GM18951 (cell line): ENCODE measurements at regions not wholly inside any gene's neighbourhood (a gene's known extent, or its start where the extent isn't known, plus 50 kb on each side); places are given as distances from the start of the nearest gene placed in this dataset.

Experiments used
- POLR2A ChIP-seq: IDR thresholded peaks from 4 replicates; pipeline ENCODE4 v1.6.1; 2011; ENCODE audit warnings: mild to moderate bottlenecking; ENCODE audit not compliant: insufficient read length, insufficient read depth; ENCODE audit errors: extremely low read depth
- in situ Hi-C: fragments of 300-500 bp; cut with MboI; formaldehyde crosslinking; loops from one replicate; pipeline ENCODE4 v1.12.0; 2022; ENCODE audit warnings: low sequenced_read_pairs, mixed read lengths, inconsistent platforms; ENCODE audit not compliant: unreplicated experiment

DNA sequence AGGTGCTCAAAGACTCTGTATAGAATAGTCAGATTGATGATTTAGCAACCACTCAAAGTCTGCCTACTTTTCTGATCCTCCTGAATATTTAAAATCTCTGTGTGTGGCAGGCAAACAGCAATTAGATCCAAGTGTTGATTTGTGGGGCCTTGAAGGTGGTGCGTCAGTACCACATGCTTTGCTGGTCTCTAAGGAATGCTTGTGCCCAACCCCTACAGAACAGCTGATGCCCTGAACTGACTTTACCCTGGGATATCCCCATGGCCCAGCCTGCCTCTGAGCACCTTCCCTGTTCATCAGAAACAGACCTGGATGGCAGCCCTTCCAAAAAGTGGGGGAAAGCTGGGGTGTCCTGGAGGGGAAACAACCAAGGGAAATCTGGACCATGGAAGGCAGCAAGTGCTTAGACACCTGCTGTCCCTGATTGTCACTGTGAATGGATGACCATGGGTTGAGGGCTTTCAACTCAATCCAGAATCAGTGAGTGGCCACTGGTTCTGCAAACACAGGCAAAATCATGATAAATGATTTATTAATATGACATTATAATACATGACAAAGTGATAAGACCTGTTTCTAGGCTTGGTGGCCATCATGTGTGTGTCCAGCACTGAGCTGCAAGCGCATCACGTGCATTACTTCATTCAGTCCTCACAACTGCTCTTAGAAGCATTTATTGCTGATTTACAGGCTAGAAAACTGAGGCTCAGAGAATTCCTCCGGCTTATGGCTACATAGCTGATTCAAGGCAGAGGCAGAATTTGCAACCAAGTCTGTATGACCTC is 76.1 kb upstream of the TPM1 start:
- TF ChIP-seq POLR2A, result no peak
- in situ Hi-C loops, result no loop called here

DNA sequence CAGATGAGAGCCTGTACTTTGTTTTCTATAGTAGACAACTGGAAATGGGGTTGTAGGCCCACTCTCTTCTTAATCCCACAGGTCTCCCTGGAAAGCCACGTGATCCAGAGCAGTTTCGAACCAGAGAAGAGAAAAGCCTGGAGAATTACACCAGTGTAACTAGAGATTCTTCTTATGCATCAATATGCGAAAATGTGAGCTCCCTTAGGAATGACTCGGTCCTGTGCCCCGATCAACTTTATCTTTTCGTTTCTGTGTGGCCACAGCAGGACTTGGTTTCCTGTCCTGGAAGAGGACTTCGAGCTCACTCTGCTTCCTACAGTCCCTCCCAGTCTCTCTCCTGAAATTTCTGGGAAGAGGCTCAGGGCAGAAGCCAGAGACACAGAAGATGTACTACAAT is 73.8 kb upstream of the TPM1 start:
- in situ Hi-C loops, result no loop called here
- TF ChIP-seq POLR2A, result no peak

DNA sequence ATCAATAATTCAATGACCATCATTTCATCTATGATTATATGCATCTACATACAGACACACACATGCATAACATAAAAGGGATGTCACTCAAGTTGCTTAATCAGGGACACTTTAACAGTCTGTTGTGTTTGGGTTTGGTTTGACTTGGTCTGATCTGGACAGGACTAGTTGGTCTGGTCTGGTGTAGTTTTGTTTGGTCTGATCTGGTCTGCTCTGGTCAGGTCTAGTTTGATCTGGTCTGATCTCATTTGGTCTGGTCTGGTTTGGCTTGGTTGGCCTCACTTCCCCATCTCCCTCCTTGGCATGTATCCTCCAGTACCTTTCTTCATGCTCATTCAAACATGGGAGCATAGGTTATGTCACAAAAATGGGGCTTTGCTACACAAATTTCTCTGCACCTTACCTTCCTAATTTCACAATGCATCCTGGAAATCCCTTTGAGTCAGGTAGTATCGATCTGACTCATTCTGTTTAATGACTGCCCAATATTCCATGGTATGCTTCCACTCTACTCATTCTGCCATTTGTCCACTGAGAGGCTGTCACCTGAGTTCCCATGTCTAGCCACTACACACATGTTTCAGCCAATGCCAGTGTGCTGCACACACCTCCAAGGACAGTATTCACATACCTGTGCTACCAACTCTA is 73.0 kb upstream of the TPM1 start:
- in situ Hi-C loops, result no loop called here
- TF ChIP-seq POLR2A, result no peak

DNA sequence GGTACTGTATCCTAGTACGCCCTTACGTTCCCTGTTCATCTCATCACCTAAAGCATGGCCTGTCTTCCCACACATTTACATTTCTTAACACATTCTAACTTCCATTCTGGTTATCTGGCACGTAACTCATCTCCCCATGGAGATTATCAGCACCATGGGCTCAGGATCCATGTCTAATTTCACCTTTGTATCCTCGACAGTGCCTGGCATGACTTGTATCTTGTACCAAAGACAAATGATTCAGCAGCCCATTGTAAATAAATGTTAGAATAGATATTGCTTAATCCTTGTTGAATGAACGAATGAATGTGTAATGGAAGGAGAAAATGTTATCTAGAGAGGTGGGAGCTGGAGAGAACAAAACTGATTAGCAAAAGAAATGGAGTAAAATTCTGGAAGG is 69.7 kb upstream of the TPM1 start:
- no peak for TF ChIP-seq POLR2A
- in situ Hi-C loops, result no loop called here

DNA sequence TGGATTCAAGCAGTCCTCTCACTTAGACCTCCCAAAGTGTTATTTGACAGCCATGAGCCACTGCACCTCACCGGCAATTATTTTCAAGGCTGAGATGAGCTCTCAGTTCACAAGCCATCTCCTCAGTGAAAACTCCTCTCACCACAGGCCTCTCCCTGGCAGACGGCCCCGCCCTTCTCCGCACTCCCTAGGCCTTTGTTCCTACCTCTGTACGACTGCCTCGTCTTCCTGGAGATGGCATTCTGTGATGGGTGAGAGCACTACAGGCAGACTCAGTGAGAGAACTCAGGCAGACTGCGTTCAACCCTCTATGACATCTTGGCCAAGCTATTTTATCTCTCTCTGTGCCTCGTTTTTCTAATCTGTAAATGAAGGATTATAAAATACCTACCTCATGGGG is 67.0 kb upstream of the TPM1 start:
- in situ Hi-C loops, result no loop called here
- no peak for TF ChIP-seq POLR2A

DNA sequence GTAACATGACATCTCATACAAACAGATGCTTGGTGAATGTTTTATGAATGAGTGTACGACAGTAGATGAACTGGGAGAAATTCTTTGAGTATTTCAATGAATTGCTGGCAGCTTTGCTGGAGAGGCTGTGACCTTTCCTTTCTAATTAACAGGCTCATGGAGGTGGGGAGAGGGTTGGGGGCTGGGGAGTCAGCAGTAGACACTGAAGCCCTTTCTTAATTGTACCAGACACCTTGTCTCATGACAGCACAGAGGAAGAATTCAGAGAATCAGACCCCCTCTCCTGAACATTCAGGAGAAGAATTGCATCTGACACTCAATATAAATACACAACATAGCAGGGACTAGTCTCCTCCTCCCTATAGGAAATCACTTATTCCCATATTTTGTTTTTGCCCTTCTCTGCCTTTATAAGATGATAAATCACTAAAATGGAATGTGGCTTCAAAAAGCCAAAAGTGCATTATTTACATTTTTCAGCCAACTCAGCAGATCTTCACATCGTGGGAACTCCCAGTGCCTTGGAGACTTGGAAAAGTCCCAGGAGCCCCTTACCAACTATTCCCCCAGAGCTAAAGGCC is 66.2 kb upstream of the TPM1 start:
- TF ChIP-seq POLR2A, result no peak
- in situ Hi-C loops, result no loop called here

DNA sequence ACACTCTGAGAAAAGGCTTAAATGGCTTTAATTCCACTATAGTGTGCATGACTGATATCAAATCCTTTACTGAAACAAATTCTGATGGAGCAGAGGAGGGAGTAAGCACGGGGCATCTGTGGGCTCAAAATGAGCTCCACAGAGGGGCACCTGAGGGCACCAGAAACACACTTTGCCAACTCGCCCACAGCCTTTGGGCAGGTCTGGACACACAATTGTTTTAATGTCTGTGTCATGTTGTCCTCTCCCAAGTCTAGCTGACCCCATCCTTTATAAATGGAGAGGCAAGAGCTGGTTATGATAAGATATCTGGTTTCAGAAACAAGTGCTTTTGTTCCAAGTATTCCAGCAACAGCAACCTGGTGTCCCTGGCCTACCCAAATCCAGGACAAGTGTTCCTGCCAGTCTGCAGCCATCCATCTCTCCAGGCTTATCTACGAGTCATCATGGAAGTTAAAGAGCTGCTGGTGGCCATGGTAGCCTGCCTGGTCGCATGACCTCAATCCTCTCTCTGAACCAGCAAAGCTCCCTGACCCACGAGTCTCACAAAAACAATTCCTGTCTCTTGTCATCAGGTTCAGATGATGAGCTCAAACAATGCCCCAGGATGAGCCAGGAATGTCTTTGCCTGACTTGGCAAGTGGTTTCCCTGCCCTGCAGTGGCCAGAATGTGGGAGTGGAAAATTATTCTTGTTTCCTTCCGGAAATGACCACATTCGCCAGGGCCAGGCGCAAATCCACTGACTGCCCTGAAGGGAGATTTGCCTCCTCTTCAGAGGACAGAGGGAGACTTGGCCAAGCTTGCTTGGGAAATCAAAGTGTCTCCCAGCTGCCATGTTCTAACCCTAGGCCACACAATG is 64.4 kb upstream of the TPM1 start:
- TF ChIP-seq POLR2A, result no peak
- in situ Hi-C loops, result no loop called here

DNA sequence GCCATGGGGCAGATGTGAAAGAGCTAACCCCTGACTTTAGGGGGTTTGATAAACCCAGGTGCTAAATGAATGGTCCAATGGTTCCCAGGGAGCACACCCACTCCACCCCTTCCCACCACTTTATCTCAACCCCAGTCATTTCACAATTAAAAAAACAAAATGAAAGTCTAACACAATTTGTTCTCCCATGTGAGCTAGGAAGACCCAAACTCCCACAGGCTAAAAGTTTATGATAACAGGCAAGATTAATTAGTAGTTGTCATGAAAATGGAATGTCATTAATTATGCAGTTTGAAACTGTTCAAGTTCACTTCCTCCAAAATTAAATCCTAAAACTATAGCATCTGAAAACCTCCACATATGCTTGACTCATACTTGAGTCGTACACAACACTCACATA is 63.3 kb upstream of the TPM1 start:
- TF ChIP-seq POLR2A, result no peak
- in situ Hi-C loops, result no loop called here

DNA sequence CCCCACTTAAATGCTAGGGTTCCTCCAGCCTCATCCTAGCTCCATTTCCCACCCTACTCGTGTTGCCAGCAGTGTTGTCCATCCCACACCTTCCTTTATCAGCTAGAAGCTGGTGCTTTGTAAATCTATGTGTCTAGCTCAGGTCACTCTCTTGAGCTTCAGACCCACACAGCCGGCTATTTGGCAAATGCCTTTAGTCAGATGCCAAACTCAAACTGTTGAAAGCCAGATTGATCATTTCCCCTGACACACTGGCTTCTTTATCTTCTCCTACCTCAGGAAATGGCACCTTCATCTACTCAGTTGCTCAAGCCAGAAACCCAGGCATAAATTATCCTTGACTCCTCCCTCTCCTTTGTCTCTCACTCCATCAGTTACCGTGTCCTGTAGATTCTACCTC is 61.5 kb upstream of the TPM1 start:
- in situ Hi-C loops, result no loop called here
- no peak for TF ChIP-seq POLR2A

DNA sequence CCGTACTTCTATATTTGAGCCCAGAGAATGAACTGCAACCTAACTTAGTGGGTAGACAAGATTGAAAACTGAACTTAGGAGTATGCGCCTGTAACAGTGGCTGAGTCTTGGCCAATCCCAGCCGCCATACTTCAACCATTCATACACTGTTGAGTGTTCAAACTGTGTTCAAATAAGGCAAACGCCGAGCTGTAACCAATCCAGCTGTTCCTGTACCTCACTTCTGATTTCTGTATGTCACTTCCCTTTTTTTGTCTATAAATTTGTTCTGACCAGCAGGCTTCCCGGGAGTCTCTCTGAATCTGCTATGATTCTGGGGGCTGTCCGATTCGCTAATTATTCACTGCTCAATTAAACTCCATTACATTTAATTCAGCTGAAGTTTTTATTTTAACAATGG is 58.6 kb upstream of the TPM1 start:
- in situ Hi-C loops, result no loop called here
- TF ChIP-seq POLR2A, result no peak

DNA sequence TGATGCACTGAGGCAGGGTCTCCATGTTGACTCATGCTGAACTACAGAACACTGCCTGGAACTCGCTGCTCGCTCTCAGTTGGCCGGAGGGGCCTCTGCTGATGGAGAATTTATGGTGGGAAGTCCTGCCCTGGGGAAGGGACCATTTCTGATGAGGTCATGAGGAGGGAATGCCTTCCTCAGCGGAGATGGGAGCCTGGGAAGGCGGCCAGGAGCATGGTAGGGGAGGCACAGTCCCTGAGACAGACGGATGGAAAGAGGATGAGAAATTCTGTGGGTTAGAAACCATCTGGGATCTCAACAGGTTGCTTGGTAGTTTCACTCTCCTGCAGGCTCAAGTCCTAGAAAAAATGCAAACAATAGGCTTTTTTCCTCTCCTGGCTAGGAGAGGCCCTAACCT is 56.8 kb upstream of the TPM1 start:
- no peak for TF ChIP-seq POLR2A
- in situ Hi-C loops, result no loop called here

DNA sequence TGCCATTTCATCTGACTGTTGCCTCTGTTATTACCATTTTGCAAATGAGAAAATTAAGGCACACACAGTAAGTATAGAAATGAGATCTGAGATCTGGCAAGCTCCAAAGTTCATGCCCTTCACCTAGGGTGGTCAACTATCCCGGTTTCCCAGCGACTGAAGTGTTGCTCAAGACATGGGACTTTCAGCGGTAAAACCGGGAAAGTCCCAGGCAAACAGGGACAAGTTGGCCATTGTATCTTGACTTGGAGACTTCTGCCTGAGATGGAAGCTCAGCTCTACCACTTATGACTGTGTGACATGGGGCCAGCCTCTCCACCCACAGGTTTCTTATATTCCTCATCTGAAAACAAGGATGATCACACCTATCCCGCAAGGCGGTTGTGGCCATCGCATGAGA is 55.6 kb upstream of the TPM1 start:
- in situ Hi-C loops, result no loop called here
- no peak for TF ChIP-seq POLR2A

DNA sequence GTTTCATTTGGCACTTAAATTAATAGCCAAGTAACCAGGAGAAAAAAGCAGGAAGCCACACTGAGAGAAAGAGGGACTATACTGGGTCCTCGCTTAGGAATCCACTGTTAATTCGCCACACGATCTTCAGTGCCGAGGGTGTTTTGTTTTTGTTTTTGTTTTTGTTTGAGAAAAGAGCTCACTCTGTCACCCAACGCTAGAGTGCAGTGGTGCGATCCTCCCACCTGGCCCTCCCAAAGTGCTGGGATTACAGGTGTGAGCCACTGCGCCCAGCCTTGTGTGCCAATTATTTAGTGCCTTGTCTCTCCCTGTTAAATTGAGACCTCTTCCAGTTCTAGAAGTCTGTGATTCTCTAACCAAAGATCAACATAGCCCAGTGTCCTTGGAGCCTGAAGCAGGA is 53.8 kb upstream of the TPM1 start:
- in situ Hi-C loops, result no loop called here
- TF ChIP-seq POLR2A, result no peak
